IMR-90 (cell line): ENCODE measurements at regions not wholly inside any gene's neighbourhood (a gene's known extent, or its start where the extent isn't known, plus 50 kb on each side); places are given as distances from the start of the nearest gene placed in this dataset.

Experiments
- CTCF ChIP-seq: conservative IDR thresholded peaks from 2 replicates; pipeline ENCODE4 v1.5.1; 2012; ENCODE audit warnings: mild to moderate bottlenecking, low read depth, low read length, improper control_type of control experiment
- MXI1 ChIP-seq: IDR thresholded peaks from 2 replicates; pipeline ENCODE4 v1.6.1; 2012; ENCODE audit warnings: low read depth, mild to moderate bottlenecking, low read length, moderate library complexity, borderline replicate concordance

- TF ChIP-seq CTCF (no peak), MXI1 (no peak)
Measured at GRCh38 chr13:42373048-42373812, 101.3 kb downstream of the AKAP11 start.
